Fibroblast of lung (primary cell): ENCODE measurements at regions not wholly inside any gene's neighbourhood (a gene's known extent, or its start where the extent isn't known, plus 50 kb on each side); places are given as distances from the start of the nearest gene placed in this dataset.

Source experiments
- DNase-seq, 2 donors: peaks; one replicate each; pipeline versions ENCODE4 v3.0.0 to v3.0.0-alpha.2; 2010; ENCODE audit warnings: low read depth in 2 of 2
- H2AFZ ChIP-seq: 2 replicates; pipeline ENCODE4 v1.5.1; 2012; ENCODE audit warnings: low read length, control low read depth, inconsistent platforms
- H3K27ac ChIP-seq: 2 replicates; pipeline ENCODE4 v1.5.1; 2011; ENCODE audit warnings: low read length, control low read depth; ENCODE audit not compliant: insufficient read depth
- H3K27me3 ChIP-seq: 2 replicates; pipeline ENCODE4 v1.5.1; 2011; ENCODE audit warnings: mild to moderate bottlenecking, low read length; ENCODE audit not compliant: control insufficient read depth, insufficient read depth
- H3K36me3 ChIP-seq: 2 replicates; pipeline ENCODE4 v1.5.1; 2011; ENCODE audit warnings: low read length; ENCODE audit not compliant: control insufficient read depth, insufficient read depth
- H3K4me1 ChIP-seq: 2 replicates; pipeline ENCODE4 v1.5.1; 2011; ENCODE audit warnings: low read length; ENCODE audit not compliant: control insufficient read depth, insufficient read depth; ENCODE audit errors: extremely low read depth
- H3K4me2 ChIP-seq: 2 replicates; pipeline ENCODE4 v1.5.1; 2011; ENCODE audit warnings: low read length, control low read depth; ENCODE audit not compliant: insufficient read depth; ENCODE audit errors: extremely low read depth
- H3K4me3 ChIP-seq, 4 experiments: fragments of 200-600 bp in 1 of 4; sonication (generic) in 1 of 4; replicated peaks in 1 of 4; 2 replicates each; pipeline ENCODE4 v1.5.1; 2011 to 2016; ENCODE audit warnings: low read length in 4 of 4, low read depth in 3 of 4, mild to moderate bottlenecking in 3 of 4, control low read depth in 2 of 4, inconsistent platforms in 1 of 4, mixed read lengths in 1 of 4; ENCODE audit not compliant: insufficient read depth in 1 of 4; ENCODE audit errors: control extremely low read depth in 1 of 4
- H3K79me2 ChIP-seq: 2 replicates; pipeline ENCODE4 v1.5.1; 2012; ENCODE audit warnings: mild to moderate bottlenecking, low read length, inconsistent platforms; ENCODE audit not compliant: control insufficient read depth, insufficient read depth
- H3K9ac ChIP-seq: 2 replicates; pipeline ENCODE4 v1.5.1; 2011; ENCODE audit warnings: mild to moderate bottlenecking, low read length, control low read depth; ENCODE audit not compliant: insufficient read depth
- H3K9me3 ChIP-seq: 2 replicates; pipeline ENCODE4 v1.5.1; 2012; ENCODE audit warnings: low read depth, low read length; ENCODE audit not compliant: control insufficient read depth, insufficient read depth
- H4K20me1 ChIP-seq: 2 replicates; pipeline ENCODE4 v1.5.1; 2011; ENCODE audit warnings: low read length; ENCODE audit not compliant: control insufficient read depth, insufficient read depth; ENCODE audit errors: extremely low read depth
- CTCF ChIP-seq, 2 donors: IDR thresholded peaks in 1 of 2; conservative IDR thresholded peaks in 1 of 2; 1 replicate in 1 of 2; 2 replicates in 1 of 2; pipeline ENCODE4 v1.5.1; 2011 to 2012; ENCODE audit warnings: low read length in 2 of 2, control low read depth in 1 of 2, inconsistent platforms in 1 of 2, low read depth in 1 of 2, mild to moderate bottlenecking in 1 of 2
- EZH2 ChIP-seq: IDR thresholded peaks from 2 replicates; pipeline ENCODE4 v1.5.1; 2012; ENCODE audit warnings: low read length, control low read depth, mild to moderate bottlenecking; ENCODE audit errors: missing control alignments

DNA sequence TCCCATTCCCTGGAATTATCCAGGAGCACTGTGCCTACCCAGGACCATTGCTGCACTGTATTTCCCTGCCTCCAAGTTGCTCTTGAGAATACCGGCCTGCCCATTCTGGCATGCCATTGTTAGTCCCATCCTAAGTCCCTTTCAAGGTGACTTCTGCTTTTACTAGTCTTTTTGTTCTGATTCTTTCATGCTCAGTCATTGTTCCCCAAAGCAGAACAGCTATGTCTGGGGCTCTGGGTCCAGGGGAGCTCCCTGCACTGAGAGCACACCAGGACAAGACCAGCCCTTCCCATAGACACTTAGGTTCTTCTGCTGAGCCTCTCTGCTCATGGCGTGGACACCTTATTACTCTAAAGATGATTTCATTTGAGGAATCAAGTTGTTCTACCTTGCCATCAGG is 388.9 kb upstream of the KLF4 start:
- H3K4me1 ChIP-seq, result no peaks in the 10 kb centered on the region
- no peaks in the 10 kb centered on the region for H3K36me3 ChIP-seq
- TF ChIP-seq EZH2 (no peak), CTCF (conservative IDR thresholded peaks at IDR 0.05 in 1 of 2, IDR thresholded peaks at IDR 0.05 in 1 of 2; ENCODE audit: low read depth in 1 of 2, low read length in 2 of 2) (no peak)
- DNase-seq, result no peak
- no peaks in the 10 kb centered on the region for H3K9me3 ChIP-seq
- no peak overlapping the region for H3K4me3 ChIP-seq
- no peak overlapping the region for H3K4me2 ChIP-seq
- H3K9ac ChIP-seq, result no peak overlapping the region
- no peak overlapping the region for H2AFZ ChIP-seq
- H3K27ac ChIP-seq, result no peak overlapping the region
- H4K20me1 ChIP-seq, result no peaks in the 10 kb centered on the region
- H3K27me3 ChIP-seq, result no peaks in the 10 kb centered on the region
- H3K79me2 ChIP-seq, result no peaks in the 10 kb centered on the region

GRCh38 chr9:107875571-107875980 is 386.0 kb upstream of the KLF4 start:
- H4K20me1 ChIP-seq, result no peaks in the 10 kb centered on the region
- H3K4me3 ChIP-seq, result no peak overlapping the region
- TF ChIP-seq CTCF (conservative IDR thresholded peaks at IDR 0.05 in 1 of 2, IDR thresholded peaks at IDR 0.05 in 1 of 2; ENCODE audit: low read depth in 1 of 2, low read length in 2 of 2) (no peak), EZH2 (no peak)
- no peak overlapping the region for H3K27ac ChIP-seq
- H3K9me3 ChIP-seq, result no peaks in the 10 kb centered on the region
- no peaks in the 10 kb centered on the region for H3K36me3 ChIP-seq
- no peak for DNase-seq
- H3K79me2 ChIP-seq, result no peaks in the 10 kb centered on the region
- H3K27me3 ChIP-seq, result no peaks in the 10 kb centered on the region
- no peak overlapping the region for H3K9ac ChIP-seq
- H3K4me2 ChIP-seq, result no peak overlapping the region
- H2AFZ ChIP-seq, result no peak overlapping the region
- no peaks in the 10 kb centered on the region for H3K4me1 ChIP-seq

- no peaks in the 10 kb centered on the region for H3K4me1 ChIP-seq
- no peaks in the 10 kb centered on the region for H3K79me2 ChIP-seq
- H3K9ac ChIP-seq, result no peak overlapping the region
- H3K9me3 ChIP-seq, result no peaks in the 10 kb centered on the region
- H3K36me3 ChIP-seq, result no peaks in the 10 kb centered on the region
- H3K4me3 ChIP-seq, result no peak overlapping the region
- no peak for TF ChIP-seq CTCF (conservative IDR thresholded peaks at IDR 0.05 in 1 of 2, IDR thresholded peaks at IDR 0.05 in 1 of 2; ENCODE audit: low read depth in 1 of 2, low read length in 2 of 2)
- no peak for TF ChIP-seq EZH2
- H2AFZ ChIP-seq, result no peak overlapping the region
- H3K27me3 ChIP-seq, result no peaks in the 10 kb centered on the region
- no peak for DNase-seq
- no peak overlapping the region for H3K4me2 ChIP-seq
- no peak overlapping the region for H3K27ac ChIP-seq
- H4K20me1 ChIP-seq, result no peaks in the 10 kb centered on the region
These were observed 385.2 kb upstream of the KLF4 start for GRCh38 chr9:107874591-107875369.
